Endothelial cell of umbilical vein (primary cell): ENCODE measurements at regions not wholly inside any gene's neighbourhood (a gene's known extent, or its start where the extent isn't known, plus 50 kb on each side); places are given as distances from the start of the nearest gene placed in this dataset.

Experiments used
- BruUV-seq: library from RNA; stranded (reverse); fragments of 400-500 nt; replicated peaks from 2 replicates; lab custom pipeline; 2021; lab: Mats Ljungman, UMichigan
- CTCF ChIA-PET: fragments of 300-600, 350-600 bp; sonication (Branson Sonifier 250); formaldehyde crosslinking; loops from one replicate; lab custom pipeline; 2021; ENCODE audit warnings: antibody characterized with exemption, inconsistent platforms; lab: Charles Lee
- POLR2A ChIA-PET: fragments of 300-600, 350-600 bp; sonication (Branson Sonifier 250); formaldehyde crosslinking; loops from one replicate; lab custom pipeline; 2021; ENCODE audit warnings: antibody characterized with exemption, inconsistent platforms; lab: Charles Lee
- DNase-seq: peaks from one replicate; pipeline ENCODE4 v3.0.0-alpha.2; 2011; ENCODE audit warnings: low read depth, low spot score
- FAIRE-seq: peaks from 2 replicates; lab custom pipeline; 2011; peaks lifted over from hg19 to GRCh38; lab: Jason Lieb, UNC
- H2AFZ ChIP-seq: 2 replicates; pipeline ENCODE4 v1.6.0; 2012; ENCODE audit warnings: low read depth, low read length, control low read depth, inconsistent platforms
- H3K27ac ChIP-seq: 2 replicates; pipeline ENCODE4 v1.5.1; 2011; ENCODE audit warnings: low read depth, mild to moderate bottlenecking, control low read depth, low read length, moderate library complexity; ENCODE audit not compliant: insufficient read depth
- H3K27me3 ChIP-seq, 2 experiments: 2 replicates each; pipeline versions ENCODE4 v1.6.0 to v1.6.1; 2011; ENCODE audit warnings: low read length in 2 of 2, mixed read lengths in 1 of 2; ENCODE audit not compliant: control insufficient read depth in 2 of 2, insufficient read depth in 2 of 2
- H3K36me3 ChIP-seq, 2 experiments: 2 replicates in 1 of 2; 3 replicates in 1 of 2; pipeline ENCODE4 v1.5.1; 2011; ENCODE audit warnings: low read length in 2 of 2, mild to moderate bottlenecking in 1 of 2, moderate library complexity in 1 of 2; ENCODE audit not compliant: control insufficient read depth in 2 of 2, insufficient read depth in 2 of 2; ENCODE audit errors: extremely low read depth in 1 of 2
- H3K4me1 ChIP-seq: 3 replicates; pipeline ENCODE4 v1.5.1; 2011; ENCODE audit warnings: mild to moderate bottlenecking, low read length; ENCODE audit not compliant: control insufficient read depth, insufficient read depth; ENCODE audit errors: extremely low read depth
- H3K4me2 ChIP-seq: 2 replicates; pipeline ENCODE4 v1.6.1; 2011; ENCODE audit warnings: low read length, control low read depth, mixed read lengths; ENCODE audit not compliant: insufficient read depth
- H3K4me3 ChIP-seq, 3 experiments: fragments of 200-600 bp in 1 of 3; sonication (generic), shearing (Covaris generic) in 1 of 3; replicated peaks in 1 of 3; 2 replicates each; pipeline ENCODE4 v1.5.1; 2011 to 2016; ENCODE audit warnings: control low read depth in 3 of 3, low read length in 3 of 3, mild to moderate bottlenecking in 2 of 3, inconsistent platforms in 1 of 3, low read depth in 1 of 3, moderate library complexity in 1 of 3; ENCODE audit not compliant: insufficient read depth in 1 of 3
- H3K79me2 ChIP-seq: 2 replicates; pipeline ENCODE4 v1.6.0; 2012; ENCODE audit warnings: low read length, inconsistent platforms; ENCODE audit not compliant: control insufficient read depth, insufficient read depth
- H3K9ac ChIP-seq: replicated peaks from 2 replicates; pipeline ENCODE3; 2011; ENCODE audit warnings: low read length, control low read depth; ENCODE audit not compliant: insufficient read depth; ENCODE audit errors: extremely low read depth
- H3K9me1 ChIP-seq: replicated peaks from 3 replicates; pipeline ENCODE4 v1.6.0; 2011; ENCODE audit warnings: mild to moderate bottlenecking, low read length; ENCODE audit not compliant: control insufficient read depth, insufficient read depth; ENCODE audit errors: extremely low read depth
- H3K9me3 ChIP-seq: replicated peaks from 2 replicates; pipeline ENCODE4 v1.5.1; 2012; ENCODE audit warnings: low read length, inconsistent platforms; ENCODE audit not compliant: control insufficient read depth, insufficient read depth
- H4K20me1 ChIP-seq: replicated peaks from 2 replicates; pipeline ENCODE3; 2011; ENCODE audit warnings: mild to moderate bottlenecking, low read length; ENCODE audit not compliant: control insufficient read depth, insufficient read depth; ENCODE audit errors: extremely low read depth
- EZH2 ChIP-seq: IDR thresholded peaks from 2 replicates; pipeline ENCODE4 v1.6.1; 2012; ENCODE audit warnings: borderline replicate concordance, low read depth, mild to moderate bottlenecking, moderate library complexity, low read length, inconsistent platforms; ENCODE audit not compliant: severe bottlenecking
- FOS ChIP-seq: IDR thresholded peaks from 2 replicates; pipeline ENCODE4 v1.6.1; 2011; ENCODE audit warnings: mild to moderate bottlenecking, low read length, moderate library complexity, borderline replicate concordance; ENCODE audit not compliant: insufficient read depth
- GATA2 ChIP-seq: IDR thresholded peaks from 2 replicates; pipeline ENCODE4 v1.7.0; 2011; ENCODE audit warnings: low read depth, mild to moderate bottlenecking, moderate library complexity, mixed read lengths, low read length; ENCODE audit not compliant: insufficient read length, insufficient read depth
- JUN ChIP-seq: IDR thresholded peaks from 2 replicates; pipeline ENCODE4 v1.6.1; 2011; ENCODE audit warnings: borderline replicate concordance, low read depth; ENCODE audit not compliant: insufficient read length, insufficient read depth
- MAX ChIP-seq: IDR thresholded peaks from 2 replicates; pipeline ENCODE4 v1.6.1; 2011; ENCODE audit not compliant: insufficient read depth, insufficient read length
- MYC ChIP-seq: IDR thresholded peaks from one replicate; pipeline ENCODE4 v1.6.1; 2011; ENCODE audit warnings: mild to moderate bottlenecking, low read depth, low read length
- POLR2A ChIP-seq: IDR thresholded peaks from 2 replicates; pipeline ENCODE4 v1.6.1; 2012; ENCODE audit warnings: low read depth, mild to moderate bottlenecking, control low read depth, low read length
- POLR2AphosphoS5 ChIP-seq: IDR thresholded peaks from 2 replicates; pipeline ENCODE4 v1.6.1; 2012; ENCODE audit warnings: low read depth, mild to moderate bottlenecking, control low read depth, low read length, moderate library complexity; ENCODE audit not compliant: insufficient read depth
- dilution Hi-C: fragments of 300-500 bp; cut with MboI; formaldehyde crosslinking; loops from one replicate; pipeline ENCODE4 v1.15.0; 2019; ENCODE audit warnings: low sequenced_read_pairs; ENCODE audit not compliant: extremely low pct_ligation_motif_present
- intact Hi-C: fragments of 100-400 bp; cut with micrococcal nuclease; formaldehyde crosslinking; loops from one replicate; pipeline ENCODE4 v1.10.0; 2022
- TF ChIP-seq, protein P1 (sequence below), 2 donors: IDR thresholded peaks; 1 replicate in 1 of 2; 2 replicates in 1 of 2; pipeline ENCODE4 v1.5.1; 2011; ENCODE audit warnings: low read length in 2 of 2, mild to moderate bottlenecking in 2 of 2, moderate library complexity in 2 of 2, control low read depth in 1 of 2, inconsistent platforms in 1 of 2, low read depth in 1 of 2; ENCODE audit not compliant: insufficient read depth in 1 of 2; ENCODE audit errors: extremely low read depth in 1 of 2

- Histone ChIP-seq H3K79me2 (no peaks in the 10 kb centered on the region), H3K9me3 (no peaks in the 10 kb centered on the region), H2AFZ (no peak overlapping the region), H3K4me2 (no peak overlapping the region), H3K27ac (no peak overlapping the region), H3K9ac (no peak overlapping the region), H4K20me1 (no peaks in the 10 kb centered on the region), H3K4me3 (no peak overlapping the region), H3K9me1 (no peaks in the 10 kb centered on the region), H3K4me1 (no peaks in the 10 kb centered on the region), H3K36me3 (no peaks in the 10 kb centered on the region), H3K27me3 (no peaks in the 10 kb centered on the region)
- no TSS peak for BruUV-seq
- FAIRE-seq (peak; percentile 12), DNase-seq (no peak)
- dilution Hi-C loops, result no loop called here
- intact Hi-C loops, result no loop called here
- POLR2A ChIA-PET, result no interaction called here
- TF ChIP-seq JUN (no peak), FOS (no peak), POLR2AphosphoS5 (no peak), GATA2 (no peak), EZH2 (no peak), POLR2A (no peak), MAX (no peak), MYC (no peak)
- TF ChIP-seq, protein P1, sequence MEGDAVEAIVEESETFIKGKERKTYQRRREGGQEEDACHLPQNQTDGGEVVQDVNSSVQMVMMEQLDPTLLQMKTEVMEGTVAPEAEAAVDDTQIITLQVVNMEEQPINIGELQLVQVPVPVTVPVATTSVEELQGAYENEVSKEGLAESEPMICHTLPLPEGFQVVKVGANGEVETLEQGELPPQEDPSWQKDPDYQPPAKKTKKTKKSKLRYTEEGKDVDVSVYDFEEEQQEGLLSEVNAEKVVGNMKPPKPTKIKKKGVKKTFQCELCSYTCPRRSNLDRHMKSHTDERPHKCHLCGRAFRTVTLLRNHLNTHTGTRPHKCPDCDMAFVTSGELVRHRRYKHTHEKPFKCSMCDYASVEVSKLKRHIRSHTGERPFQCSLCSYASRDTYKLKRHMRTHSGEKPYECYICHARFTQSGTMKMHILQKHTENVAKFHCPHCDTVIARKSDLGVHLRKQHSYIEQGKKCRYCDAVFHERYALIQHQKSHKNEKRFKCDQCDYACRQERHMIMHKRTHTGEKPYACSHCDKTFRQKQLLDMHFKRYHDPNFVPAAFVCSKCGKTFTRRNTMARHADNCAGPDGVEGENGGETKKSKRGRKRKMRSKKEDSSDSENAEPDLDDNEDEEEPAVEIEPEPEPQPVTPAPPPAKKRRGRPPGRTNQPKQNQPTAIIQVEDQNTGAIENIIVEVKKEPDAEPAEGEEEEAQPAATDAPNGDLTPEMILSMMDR (IDR thresholded peaks at IDR 0.05; ENCODE audit: extremely low read depth in 1 of 2, insufficient read depth in 1 of 2, low read depth in 1 of 2, low read length in 2 of 2), result no peak
- CTCF ChIA-PET, result no interaction called here
Observed at GRCh38 chrX:100479329-100479728, 69.3 kb upstream of the PCDH19 start.
